ENCODE measurements at regions not wholly inside any gene's neighbourhood (a gene's known extent, or its start where the extent isn't known, plus 50 kb on each side); places are given as distances from the start of the nearest gene placed in this dataset.

DNA sequence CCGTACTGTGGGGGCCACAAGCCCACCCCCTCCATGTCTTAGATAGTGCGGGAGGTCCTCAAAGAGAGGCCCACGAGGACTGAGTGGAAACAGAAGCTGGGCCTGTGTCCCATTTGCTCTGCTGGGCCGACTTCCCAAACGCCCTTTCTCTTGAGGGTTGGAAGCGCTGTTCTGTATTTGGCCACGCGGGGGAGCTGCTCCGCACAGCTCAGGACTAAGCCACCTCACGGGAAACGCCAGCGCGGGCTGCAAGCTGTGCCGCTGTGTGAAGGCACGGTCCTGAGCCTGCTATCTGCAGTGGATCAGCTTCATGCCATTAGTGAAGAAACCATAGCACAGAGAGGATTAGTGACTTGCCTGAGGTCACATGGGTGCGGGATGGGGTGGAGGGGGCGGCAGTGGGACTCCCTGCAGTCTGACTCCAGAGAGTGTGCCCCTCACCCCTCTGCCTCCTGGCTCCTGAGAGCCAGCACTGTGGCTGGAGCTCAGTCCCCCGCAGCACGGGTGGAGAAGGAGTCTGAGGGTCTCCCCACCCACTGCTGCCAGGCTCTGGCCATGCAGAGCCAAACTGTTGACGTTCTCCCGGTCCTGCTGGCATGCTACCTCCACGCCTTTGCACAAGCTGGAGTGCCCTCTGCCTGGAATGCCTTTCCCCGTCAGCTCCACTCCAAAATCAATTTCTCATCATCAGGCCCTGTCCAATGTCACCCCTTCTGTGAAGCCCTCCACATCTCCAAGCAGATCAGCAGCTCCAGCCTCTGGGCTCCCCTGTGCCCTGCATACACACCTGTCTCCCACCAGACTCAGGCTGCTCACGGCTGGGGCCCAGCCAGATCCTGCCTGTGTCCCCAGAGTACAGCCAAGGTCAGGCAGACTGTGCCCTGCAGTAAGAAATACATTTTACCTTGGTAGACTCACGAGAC is 51.5 kb upstream of the LRRC32 start:
- no peak for TF ChIP-seq ZFX (IDR thresholded peaks at IDR 0.05)
- TF ChIP-seq, protein P1, sequence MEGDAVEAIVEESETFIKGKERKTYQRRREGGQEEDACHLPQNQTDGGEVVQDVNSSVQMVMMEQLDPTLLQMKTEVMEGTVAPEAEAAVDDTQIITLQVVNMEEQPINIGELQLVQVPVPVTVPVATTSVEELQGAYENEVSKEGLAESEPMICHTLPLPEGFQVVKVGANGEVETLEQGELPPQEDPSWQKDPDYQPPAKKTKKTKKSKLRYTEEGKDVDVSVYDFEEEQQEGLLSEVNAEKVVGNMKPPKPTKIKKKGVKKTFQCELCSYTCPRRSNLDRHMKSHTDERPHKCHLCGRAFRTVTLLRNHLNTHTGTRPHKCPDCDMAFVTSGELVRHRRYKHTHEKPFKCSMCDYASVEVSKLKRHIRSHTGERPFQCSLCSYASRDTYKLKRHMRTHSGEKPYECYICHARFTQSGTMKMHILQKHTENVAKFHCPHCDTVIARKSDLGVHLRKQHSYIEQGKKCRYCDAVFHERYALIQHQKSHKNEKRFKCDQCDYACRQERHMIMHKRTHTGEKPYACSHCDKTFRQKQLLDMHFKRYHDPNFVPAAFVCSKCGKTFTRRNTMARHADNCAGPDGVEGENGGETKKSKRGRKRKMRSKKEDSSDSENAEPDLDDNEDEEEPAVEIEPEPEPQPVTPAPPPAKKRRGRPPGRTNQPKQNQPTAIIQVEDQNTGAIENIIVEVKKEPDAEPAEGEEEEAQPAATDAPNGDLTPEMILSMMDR (conservative IDR thresholded peaks at IDR 0.05) = peak; percentile 96
